Left ventricle myocardium inferior (tissue), 1 donor: ENCODE measurements at regions not wholly inside any gene's neighbourhood (a gene's known extent, or its start where the extent isn't known, plus 50 kb on each side); places are given as distances from the start of the nearest gene placed in this dataset.

Experiments
- DNase-seq: peaks from one replicate; pipeline ENCODE4 v3.0.0-alpha.2; 2020
- H3K27ac ChIP-seq: fragments of 200-600 bp; replicated peaks from 2 replicates; pipeline ENCODE4 v1.8.0; 2021
- H3K27me3 ChIP-seq: fragments of 200-600 bp; 2 replicates; pipeline ENCODE4 v1.8.0; 2021; ENCODE audit warnings: low read depth
- H3K36me3 ChIP-seq: fragments of 200-600 bp; 2 replicates; pipeline ENCODE4 v1.8.0; 2021
- H3K4me1 ChIP-seq: fragments of 200-600 bp; 2 replicates; pipeline ENCODE4 v1.8.0; 2021
- H3K4me3 ChIP-seq: fragments of 200-600 bp; 2 replicates; pipeline ENCODE4 v1.8.0; 2021; ENCODE audit warnings: mild to moderate bottlenecking, moderate library complexity
- H3K9me3 ChIP-seq: fragments of 200-600 bp; replicated peaks from 2 replicates; pipeline ENCODE4 v1.8.0; 2021
- CTCF ChIP-seq: fragments of 200-600 bp; IDR thresholded peaks from 2 replicates; pipeline ENCODE4 v1.8.0; 2021; ENCODE audit warnings: antibody characterized with exemption, mild to moderate bottlenecking, borderline replicate concordance
- intact Hi-C: fragments of 100-400 bp; cut with micrococcal nuclease; formaldehyde crosslinking; loops from one replicate; pipeline ENCODE4 v1.11.0; 2022
- donor health status: DM: no; HTN: yes; CAD: no; lungs with severe emphysema.

GRCh38 chr10:59020502-59020901 is 155.9 kb upstream of the PHYHIPL start:
- no peak for TF ChIP-seq CTCF
- H3K4me1 ChIP-seq = peaks cover 5% of the 10 kb centered on the region
- H3K27ac ChIP-seq = no peak overlapping the region
- intact Hi-C loops = no loop called here
- H3K9me3 ChIP-seq = no peaks in the 10 kb centered on the region
- no peaks in the 10 kb centered on the region for H3K36me3 ChIP-seq
- no peak overlapping the region for H3K4me3 ChIP-seq
- DNase-seq = no peak
- H3K27me3 ChIP-seq = no peaks in the 10 kb centered on the region

GRCh38 chr10:59025981-59026765 is 150.3 kb upstream of the PHYHIPL start:
- Histone ChIP-seq H3K36me3 (no peaks in the 10 kb centered on the region), H3K27me3 (no peaks in the 10 kb centered on the region), H3K4me3 (no peak overlapping the region), H3K9me3 (no peaks in the 10 kb centered on the region), H3K4me1 (no peaks in the 10 kb centered on the region), H3K27ac (no peak overlapping the region)
- TF ChIP-seq CTCF = no peak
- intact Hi-C loops = no loop called here
- DNase-seq = no peak

- H3K9me3 ChIP-seq = no peaks in the 10 kb centered on the region
- no peak for DNase-seq
- H3K27ac ChIP-seq = no peak overlapping the region
- no peaks in the 10 kb centered on the region for H3K36me3 ChIP-seq
- H3K27me3 ChIP-seq = no peaks in the 10 kb centered on the region
- intact Hi-C loops = no loop called here
- TF ChIP-seq CTCF = no peak
- no peaks in the 10 kb centered on the region for H3K4me1 ChIP-seq
- H3K4me3 ChIP-seq = no peak overlapping the region
Observed at GRCh38 chr10:59027975-59028655, 148.3 kb upstream of the PHYHIPL start.

GRCh38 chr10:59033622-59034021 is 142.8 kb upstream of the PHYHIPL start:
- H3K27ac ChIP-seq = no peak overlapping the region
- no peak overlapping the region for H3K4me3 ChIP-seq
- DNase-seq = no peak
- peaks cover 12% of the 10 kb centered on the region for H3K4me1 ChIP-seq
- H3K27me3 ChIP-seq = no peaks in the 10 kb centered on the region
- no peaks in the 10 kb centered on the region for H3K36me3 ChIP-seq
- intact Hi-C loops = no loop called here
- H3K9me3 ChIP-seq = peaks cover 10% of the 10 kb centered on the region
- no peak for TF ChIP-seq CTCF

- peaks cover 11% of the 10 kb centered on the region for H3K9me3 ChIP-seq
- DNase-seq = no peak
- no peaks in the 10 kb centered on the region for H3K27me3 ChIP-seq
- intact Hi-C loops = no loop called here
- H3K27ac ChIP-seq = no peak overlapping the region
- no peak overlapping the region for H3K4me3 ChIP-seq
- peaks cover 12% of the 10 kb centered on the region for H3K4me1 ChIP-seq
- H3K36me3 ChIP-seq = no peaks in the 10 kb centered on the region
- TF ChIP-seq CTCF = no peak
Observed at GRCh38 chr10:59036311-59037017, 140.0 kb upstream of the PHYHIPL start.
